ENCODE measurements at regions not wholly inside any gene's neighbourhood (a gene's known extent, or its start where the extent isn't known, plus 50 kb on each side); places are given as distances from the start of the nearest gene placed in this dataset.

GRCh38 chr22:48781868-48782267 lies 1045.8 kb downstream of the BRD1 start:
- Histone ChIP-seq H3K27me3 (ENCODE audit: control insufficient read depth, insufficient read depth, low read length) (no peaks in the 10 kb centered on the region), H3K36me3 (ENCODE audit: control insufficient read depth, insufficient read depth, low read length) (no peaks in the 10 kb centered on the region), H3K4me3 (ENCODE audit: low read depth, low read length) (no peak overlapping the region)
- TF ChIP-seq CTCF (IDR thresholded peaks at IDR 0.05; ENCODE audit: insufficient read depth, low read length, severe bottlenecking) = no peak
- FAIRE-seq (no peak), DNase-seq (ENCODE audit: low read depth) (no peak)

- no peaks in the 10 kb centered on the region for H3K36me3 ChIP-seq (ENCODE audit: control insufficient read depth, insufficient read depth, low read length)
- FAIRE-seq = no peak
- no peak overlapping the region for H3K4me3 ChIP-seq (ENCODE audit: low read depth, low read length)
- TF ChIP-seq CTCF (IDR thresholded peaks at IDR 0.05; ENCODE audit: insufficient read depth, low read length, severe bottlenecking) = no peak
- no peaks in the 10 kb centered on the region for H3K27me3 ChIP-seq (ENCODE audit: control insufficient read depth, insufficient read depth, low read length)
- DNase-seq (ENCODE audit: low read depth) = no peak
Observed at GRCh38 chr22:48781391-48781790, 1046.3 kb downstream of the BRD1 start.

- FAIRE-seq (no peak), DNase-seq (ENCODE audit: low read depth) (no peak)
- Histone ChIP-seq H3K27me3 (ENCODE audit: control insufficient read depth, insufficient read depth, low read length) (no peaks in the 10 kb centered on the region), H3K36me3 (ENCODE audit: control insufficient read depth, insufficient read depth, low read length) (no peaks in the 10 kb centered on the region), H3K4me3 (ENCODE audit: low read depth, low read length) (no peak overlapping the region)
- no peak for TF ChIP-seq CTCF (IDR thresholded peaks at IDR 0.05; ENCODE audit: insufficient read depth, low read length, severe bottlenecking)
Observed at GRCh38 chr22:48780597-48781277, 1046.9 kb downstream of the BRD1 start.

- Histone ChIP-seq H3K27me3 (ENCODE audit: control insufficient read depth, insufficient read depth, low read length) (no peaks in the 10 kb centered on the region), H3K36me3 (ENCODE audit: control insufficient read depth, insufficient read depth, low read length) (no peaks in the 10 kb centered on the region), H3K4me3 (ENCODE audit: low read depth, low read length) (no peak overlapping the region)
- FAIRE-seq = no peak
- no peak for TF ChIP-seq CTCF (IDR thresholded peaks at IDR 0.05; ENCODE audit: insufficient read depth, low read length, severe bottlenecking)
- DNase-seq (ENCODE audit: low read depth) = no peak
Observed at GRCh38 chr22:48779661-48780596, 1047.7 kb downstream of the BRD1 start.

GRCh38 chr22:48779211-48779643 lies 1048.4 kb downstream of the BRD1 start:
- DNase-seq (ENCODE audit: low read depth) (no peak), FAIRE-seq (no peak)
- no peaks in the 10 kb centered on the region for H3K27me3 ChIP-seq (ENCODE audit: control insufficient read depth, insufficient read depth, low read length)
- no peak for TF ChIP-seq CTCF (IDR thresholded peaks at IDR 0.05; ENCODE audit: insufficient read depth, low read length, severe bottlenecking)
- H3K36me3 ChIP-seq (ENCODE audit: control insufficient read depth, insufficient read depth, low read length) = no peaks in the 10 kb centered on the region
- H3K4me3 ChIP-seq (ENCODE audit: low read depth, low read length) = no peak overlapping the region

Measured in bronchial epithelial cell (primary cell).